Hypothalamus (tissue), 51 donors: ENCODE measurements at regions not wholly inside any gene's neighbourhood (a gene's known extent, or its start where the extent isn't known, plus 50 kb on each side); places are given as distances from the start of the nearest gene placed in this dataset.

ENCODE experiments used
- DNase-seq, 51 donors: peaks; one replicate each; lab custom pipeline; 2025; lab: John Stamatoyannopoulos, UW

DNA sequence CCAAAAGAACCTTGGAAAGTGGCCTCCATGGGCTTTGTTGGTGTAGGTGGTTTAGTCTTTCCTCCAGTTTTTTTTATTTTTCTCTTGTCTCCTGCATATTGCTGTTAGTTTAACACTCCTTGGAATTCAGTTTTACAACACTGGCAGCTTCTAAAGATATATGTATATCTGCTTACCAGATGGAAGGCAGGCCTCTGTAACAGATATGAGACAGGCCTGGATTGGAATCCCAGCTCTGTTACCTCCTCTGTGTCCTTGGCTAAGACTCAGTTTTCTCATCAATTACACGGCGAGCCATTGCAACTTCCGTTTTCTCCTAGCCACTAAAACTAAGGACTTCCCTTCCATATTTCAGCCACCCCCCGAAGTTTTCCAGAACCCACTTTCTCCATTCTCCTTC is 133.4 kb upstream of the SMAD1 start:
- DNase-seq, result no peak

DNA sequence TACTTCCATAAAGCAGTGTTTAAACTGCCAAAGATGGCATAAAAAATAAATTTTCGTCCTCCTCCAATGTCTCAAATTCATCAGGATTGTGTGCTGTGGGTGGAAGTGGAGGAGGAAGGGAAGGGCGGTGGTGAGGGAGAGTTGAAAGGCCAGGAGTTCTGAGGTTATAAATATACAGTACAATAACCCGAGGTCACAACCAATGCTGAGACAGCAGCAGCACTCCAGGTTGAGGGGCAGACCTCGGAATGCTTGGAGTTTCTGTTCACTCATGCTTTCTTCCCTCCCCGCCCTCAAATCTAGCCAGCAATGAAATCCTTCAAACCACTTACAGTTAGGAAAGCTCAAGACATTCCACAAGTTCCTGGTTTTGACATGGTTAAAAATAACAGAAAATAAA is 134.0 kb upstream of the SMAD1 start:
- no peak for DNase-seq

DNA sequence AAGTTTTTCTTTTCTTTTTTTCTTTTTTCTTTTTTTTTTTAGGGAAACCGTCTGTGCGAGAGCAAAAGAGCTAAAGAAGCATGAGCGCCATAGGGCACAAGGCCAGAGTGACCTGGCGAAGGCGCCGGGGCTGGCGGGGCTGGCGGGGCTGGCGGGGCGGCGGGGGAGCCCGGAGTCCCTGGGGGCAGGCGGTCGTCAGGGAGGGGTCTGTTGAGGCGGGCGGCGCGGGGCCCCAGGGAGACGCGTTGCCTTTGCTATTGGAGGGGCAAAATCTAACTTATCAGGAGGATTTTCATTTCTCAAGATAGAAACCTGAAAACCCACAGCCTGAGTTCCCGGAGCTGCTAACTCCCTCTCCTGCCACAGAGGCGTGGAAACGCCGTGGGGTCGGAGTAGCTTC is 135.6 kb upstream of the SMAD1 start:
- no peak for DNase-seq

DNA sequence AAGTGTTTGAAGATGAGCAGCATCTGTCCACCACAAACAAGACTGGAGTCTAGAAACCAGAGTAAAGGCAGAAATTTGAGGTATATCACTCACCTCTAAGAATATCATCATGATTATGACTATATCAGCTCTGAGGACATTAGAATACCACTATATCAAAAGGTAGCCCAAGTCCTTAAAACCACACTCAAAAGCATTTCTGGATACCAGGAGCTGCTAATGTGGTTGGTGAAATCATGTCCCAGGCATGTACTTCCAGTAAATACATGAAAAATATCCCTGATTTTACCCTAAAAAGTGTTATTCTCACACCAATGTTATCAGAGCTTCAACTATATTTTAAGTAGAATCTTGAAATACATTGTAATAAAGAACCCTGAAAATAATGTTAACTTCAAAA is 136.3 kb upstream of the SMAD1 start:
- no peak for DNase-seq

DNA sequence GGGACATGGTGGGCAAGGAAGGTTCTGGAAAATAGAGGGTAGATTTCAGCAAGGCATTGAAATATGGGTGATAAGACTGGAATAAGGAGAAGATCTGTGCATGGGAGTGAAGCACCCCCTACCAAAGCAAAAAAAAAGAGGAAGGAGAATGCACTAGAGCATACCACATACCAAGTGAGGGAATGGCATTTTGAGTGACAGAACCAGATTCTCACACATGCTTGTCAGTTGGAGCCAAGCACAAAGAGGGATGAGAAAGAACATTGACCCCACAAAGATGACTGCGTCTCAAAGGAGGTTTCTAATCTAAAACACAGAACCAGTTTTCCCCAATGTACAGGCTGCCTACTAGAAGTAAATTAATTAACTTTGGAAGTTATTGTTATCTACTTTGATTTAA is 140.3 kb upstream of the SMAD1 start:
- DNase-seq, result no peak

DNA sequence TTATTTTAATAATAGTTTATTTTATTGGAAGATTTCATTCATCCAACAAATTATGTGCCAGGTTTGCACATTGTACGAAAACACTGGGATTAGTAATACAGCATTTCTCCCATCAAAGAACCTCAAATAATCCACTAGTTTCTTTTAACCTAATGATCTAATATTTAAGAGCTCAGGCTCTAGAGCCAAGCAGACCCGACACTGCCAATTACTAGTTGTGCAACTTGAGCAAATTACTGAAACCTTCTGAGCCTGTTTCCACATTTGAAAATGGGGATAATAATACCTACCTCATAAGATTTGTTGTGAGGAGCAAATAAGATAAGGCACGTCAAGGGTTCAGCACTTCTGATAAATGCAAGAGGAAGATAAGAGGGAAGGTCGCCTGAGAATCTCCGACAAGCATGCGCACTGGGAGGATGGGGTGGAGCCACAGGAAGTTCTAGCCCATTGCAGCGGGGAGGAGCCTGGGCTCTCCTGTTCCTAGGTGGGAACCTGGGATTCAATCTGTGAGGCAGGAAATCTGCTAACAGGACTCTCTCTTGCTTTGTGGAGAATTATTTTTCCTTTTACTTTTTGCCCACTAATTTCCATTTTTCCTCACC is 141.5 kb upstream of the SMAD1 start:
- DNase-seq, result no peak

DNA sequence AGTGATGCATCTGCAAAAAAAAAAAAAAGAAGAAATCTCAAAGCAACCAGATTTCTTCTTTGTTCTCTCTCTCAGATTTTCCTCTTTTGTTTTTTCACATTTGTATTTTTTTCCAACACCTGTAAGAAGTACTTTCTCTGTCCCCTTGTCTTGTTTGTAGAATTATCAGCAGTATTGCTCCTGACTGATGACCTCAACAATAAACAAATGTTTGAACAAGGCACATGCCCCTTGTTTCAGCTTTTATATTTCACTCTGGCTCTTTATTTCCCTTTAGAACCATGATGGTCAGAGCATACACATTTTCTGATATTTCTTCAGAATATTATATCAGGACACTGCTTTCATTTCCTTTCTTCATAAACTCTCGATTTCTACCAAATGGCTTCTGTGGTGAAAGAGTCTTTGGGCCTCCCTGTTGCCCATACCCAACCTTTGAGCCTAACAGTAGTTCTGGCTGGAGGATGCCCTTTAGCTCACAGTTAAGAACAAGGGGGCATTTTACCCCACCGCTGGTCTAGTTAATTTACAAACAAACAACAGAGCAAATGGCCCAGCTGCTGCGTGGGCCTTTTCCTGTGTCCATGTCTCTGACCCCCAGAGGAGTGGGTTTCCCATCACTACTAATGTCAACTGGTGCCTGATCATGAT is 142.5 kb upstream of the SMAD1 start:
- no peak for DNase-seq

DNA sequence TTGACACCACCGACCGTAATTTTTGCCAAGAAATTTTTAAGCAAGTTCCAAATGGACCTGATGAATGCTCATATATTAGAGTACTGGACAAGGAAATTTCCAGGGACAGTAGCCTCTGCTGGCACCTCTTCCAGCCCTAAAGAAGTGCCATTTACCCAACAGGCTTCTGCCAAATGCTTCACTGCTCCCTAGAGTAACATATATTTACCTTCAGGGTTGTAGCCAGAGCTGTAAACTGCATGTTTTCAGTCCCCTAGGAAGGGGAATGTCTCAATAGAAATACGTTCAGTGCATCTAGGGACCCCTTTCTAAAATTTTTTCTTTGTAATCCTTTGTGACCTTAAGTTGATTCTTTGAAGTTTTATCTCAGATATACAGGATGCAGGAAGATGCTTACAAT is 143.1 kb upstream of the SMAD1 start:
- DNase-seq, result no peak

DNA sequence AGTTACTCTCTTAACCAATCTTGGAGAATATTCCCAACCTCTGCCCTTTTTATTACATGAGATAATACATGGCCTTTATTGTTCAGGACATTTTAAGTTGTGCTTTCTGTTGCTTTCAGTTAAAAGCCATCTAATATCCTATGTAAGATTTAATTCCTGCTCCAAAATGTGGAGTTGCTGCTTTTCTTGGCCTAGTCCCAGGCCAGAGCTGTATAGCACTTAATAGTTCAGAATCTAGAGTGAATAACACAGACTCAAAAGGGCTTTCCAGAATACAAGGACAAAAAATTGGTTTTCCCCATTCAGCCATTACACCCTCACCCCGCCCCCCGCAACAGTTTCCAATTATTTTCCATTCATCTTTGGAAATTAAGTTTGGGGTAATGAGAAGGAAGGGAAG is 144.3 kb upstream of the SMAD1 start:
- no peak for DNase-seq

DNA sequence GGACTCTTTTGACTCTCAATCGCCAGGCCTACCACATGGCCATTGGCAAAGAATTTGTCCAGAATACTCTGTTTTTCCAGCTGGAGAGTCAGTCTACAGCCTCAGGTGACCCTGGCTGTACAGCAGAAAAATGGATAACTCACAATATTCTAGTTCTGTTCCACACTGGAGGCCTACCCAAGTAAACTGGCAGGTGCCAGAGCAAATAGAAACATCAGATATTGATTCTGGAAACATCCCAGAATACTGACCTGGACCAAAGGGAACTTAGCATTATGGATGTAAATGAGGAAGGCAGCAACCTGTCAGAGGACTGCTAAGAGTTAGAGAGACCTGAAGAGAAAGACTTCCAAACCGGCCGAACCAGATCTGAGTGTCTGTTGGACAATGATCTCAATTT is 147.9 kb upstream of the SMAD1 start:
- DNase-seq, result no peak

DNA sequence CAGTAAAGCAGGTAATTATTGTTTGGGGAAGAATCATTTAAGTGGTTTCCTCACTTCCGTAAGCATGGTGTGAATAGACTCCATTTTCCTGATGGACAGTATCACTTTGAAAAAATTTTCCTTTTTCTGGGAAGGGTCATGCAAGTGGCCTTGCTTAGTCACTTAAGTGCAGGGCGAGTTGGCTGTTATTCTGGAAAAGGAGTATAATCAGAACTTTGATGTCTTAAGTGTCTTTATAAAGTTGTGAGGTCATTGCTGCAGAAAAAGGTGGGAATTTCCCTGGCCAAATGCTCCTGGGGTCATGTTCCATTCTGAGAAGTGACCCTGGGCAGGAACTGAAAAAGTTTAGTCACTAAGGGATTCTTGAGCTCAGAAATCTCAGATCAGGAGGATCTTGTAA is 146.1 kb upstream of the OTUD4 start:
- DNase-seq, result no peak

DNA sequence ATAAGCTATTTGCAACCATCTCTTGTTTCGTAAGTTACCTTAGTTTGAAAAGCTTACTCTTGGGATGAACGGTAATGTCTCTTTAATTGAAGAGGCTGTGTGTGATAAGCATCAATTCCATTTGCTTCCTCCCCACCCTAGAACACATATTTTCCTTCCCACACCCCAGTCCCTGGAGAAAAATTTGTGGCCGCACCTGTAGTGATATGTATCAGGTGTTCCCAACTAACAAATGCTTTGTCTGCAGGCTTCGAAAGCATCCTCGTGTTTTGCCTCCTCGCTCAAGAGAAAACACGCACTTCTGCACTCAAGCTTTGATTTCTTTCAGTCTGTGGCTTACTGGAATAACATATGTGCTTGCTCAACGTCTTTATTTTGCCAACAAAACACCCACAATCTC is 143.8 kb upstream of the OTUD4 start:
- DNase-seq, result no peak

DNA sequence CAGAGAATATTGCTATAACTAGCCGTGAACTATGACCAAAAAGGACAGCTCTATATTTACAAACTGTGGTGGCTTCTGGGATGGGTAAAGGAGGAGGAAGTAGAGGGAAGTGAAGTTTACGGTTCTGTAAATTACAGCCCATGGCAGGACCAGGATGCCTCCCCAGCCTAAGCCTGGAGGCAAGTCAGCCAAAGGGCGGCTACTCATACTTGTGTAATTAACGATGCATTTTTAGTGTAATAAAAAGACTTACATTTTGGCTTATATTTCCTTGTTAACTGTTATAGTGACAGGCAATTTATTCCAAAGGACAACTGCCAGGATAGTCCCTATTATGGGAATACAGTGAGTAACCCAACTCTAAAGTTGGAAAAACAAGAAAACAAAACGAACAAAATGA is 139.9 kb upstream of the OTUD4 start:
- no peak for DNase-seq

DNA sequence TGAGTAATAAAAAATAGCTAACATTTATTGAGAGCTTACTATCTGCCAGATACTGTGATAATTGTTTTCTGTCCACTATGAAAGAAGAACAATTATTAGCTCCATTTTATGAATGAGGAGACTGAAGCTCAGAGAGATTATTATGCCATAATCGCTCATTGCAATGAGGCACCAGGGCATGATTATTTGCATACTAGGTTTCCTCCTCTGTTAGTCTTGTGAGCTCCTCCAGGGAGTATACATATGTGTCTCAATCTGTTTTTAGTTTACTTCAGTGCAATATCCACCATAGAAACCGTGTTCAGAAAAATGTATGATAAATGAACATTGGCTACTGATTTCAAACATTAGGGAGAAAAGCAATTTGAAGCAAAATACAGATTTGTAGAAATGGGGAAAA is 139.4 kb upstream of the OTUD4 start:
- DNase-seq, result no peak

DNA sequence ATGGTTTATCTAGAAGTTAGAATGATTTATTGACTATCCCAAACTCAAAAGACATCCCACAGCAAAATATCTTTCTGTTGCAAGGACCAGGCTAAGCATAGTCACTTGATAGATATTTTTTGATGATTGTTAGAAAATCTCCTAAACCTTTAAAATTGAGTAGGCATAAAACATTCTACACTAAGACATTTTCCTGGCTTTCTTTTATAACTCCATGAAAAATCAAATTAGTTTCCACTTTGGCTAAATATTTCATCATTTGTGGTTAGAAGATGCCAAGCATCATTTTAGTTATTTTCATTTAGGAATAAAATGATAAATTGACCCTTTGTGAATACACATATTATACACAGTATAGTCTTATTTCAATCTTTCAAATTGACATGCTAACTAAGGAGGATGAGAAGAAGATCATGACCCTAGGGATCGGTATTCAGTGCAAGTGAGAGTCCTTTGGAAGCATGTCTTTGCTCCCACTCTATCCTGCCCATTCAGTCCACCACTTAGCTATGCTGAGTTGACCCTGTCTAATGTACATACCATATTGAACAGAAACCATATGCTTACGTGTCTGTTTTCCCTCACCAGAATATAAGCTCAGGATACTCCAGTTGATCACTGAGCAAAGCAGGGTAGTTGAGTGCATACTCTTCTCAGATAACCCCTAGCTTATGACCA is 136.6 kb upstream of the OTUD4 start:
- no peak for DNase-seq

DNA sequence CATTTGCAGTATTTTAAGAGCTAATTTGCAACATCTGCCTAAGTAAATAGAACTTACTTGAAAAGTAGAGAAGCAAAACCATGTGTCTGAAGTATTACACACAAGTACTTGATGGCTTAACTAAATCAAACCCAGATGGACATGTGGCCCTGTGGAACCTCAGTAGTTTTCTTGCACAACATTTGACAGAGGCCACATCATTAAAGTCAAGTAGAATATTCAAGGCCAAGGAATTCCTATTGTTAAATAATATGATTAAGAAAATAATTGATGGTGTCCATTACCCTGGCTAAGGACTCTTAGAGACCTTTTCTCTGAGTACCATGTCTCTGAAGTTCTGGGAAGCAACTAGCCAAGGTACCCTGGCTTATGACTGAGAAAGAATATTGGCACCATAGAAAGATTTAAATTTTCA is 135.4 kb upstream of the OTUD4 start:
- no peak for DNase-seq

DNA sequence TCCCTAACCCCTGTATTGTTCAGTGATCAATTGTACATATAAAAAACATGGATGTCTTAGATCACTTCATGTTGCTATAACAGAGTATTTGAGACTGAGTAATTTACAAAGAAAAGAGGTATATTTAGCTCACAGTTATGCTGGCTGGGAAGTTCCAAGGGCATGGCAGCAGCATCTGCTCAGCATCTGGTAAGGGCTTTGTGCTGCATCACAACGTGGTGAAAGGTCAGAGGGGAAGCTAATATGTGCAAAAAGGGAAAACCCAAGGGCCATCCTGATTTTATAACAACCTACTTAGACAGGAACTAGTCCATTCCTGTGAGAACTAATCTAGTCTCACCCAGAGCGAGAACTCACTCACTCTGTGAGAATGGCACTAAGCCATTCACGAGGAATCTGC is 128.2 kb upstream of the OTUD4 start:
- no peak for DNase-seq

DNA sequence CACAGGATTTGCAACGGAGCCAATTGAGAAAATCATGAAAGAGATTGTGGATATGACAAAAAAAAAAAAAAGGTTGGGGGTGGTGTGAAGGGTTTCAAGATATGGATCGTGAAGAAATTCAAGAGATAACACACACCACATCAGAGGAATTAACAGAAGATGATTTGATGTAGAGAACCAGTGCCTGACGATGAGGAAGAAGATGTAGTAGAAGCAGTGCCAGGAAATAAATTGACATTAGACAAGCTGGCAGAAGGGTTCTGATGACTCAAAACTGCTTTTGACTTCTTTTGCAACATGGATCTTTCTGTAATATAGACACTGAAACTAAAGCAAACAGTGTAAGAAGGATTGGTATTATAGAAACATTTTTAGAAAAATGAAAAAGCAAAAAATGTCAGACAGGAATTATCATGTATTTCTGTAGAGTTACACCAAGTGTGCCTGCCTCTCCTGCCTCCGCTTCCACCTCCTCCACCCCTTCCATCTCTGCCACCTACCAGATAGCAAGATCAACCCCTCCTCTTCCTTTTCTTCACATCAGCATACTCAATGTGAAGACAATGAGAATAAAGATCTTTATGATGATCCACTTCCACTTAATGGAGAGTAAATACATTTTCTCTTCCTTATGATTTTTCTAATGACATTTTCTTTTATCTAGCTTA is 127.5 kb upstream of the OTUD4 start:
- DNase-seq, result no peak

DNA sequence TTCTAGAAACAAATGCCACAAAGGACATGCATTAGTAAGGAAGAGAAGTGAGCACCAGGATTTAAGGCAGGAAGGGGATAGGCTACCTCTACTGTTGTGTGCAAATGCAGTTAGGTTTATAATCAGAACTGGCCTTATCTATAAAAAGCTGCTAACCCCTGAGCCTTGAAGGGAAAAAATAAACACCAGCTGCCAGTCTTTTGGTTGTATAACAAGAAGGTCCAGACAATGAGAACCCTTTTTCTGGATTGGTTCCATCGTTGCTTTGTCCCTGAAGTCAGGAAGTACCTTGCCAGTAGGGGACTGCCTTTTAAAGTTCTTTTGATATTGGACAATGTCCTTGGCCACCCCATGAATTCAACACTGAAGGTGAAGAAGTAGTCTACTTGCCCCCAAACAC is 126.7 kb upstream of the OTUD4 start:
- DNase-seq, result no peak

DNA sequence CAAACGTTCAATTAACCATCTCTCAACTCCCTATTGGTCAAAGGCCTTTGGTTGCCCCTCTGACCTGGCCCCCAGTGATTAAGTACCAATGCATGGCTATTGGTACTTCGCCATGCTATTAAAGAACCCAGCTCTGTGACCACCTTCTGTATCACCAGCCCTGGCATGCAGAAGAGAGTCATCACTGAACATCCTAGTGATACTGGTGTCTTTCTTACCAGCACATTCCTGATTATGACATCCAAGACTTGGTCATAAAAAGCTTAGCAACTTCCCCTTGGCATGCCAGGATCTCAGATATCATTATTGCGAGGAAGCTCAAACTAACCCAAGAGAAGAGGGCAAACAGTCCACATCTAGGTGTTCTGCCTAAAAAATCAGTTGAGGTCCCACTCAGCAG is 122.3 kb upstream of the OTUD4 start:
- DNase-seq, result no peak

DNA sequence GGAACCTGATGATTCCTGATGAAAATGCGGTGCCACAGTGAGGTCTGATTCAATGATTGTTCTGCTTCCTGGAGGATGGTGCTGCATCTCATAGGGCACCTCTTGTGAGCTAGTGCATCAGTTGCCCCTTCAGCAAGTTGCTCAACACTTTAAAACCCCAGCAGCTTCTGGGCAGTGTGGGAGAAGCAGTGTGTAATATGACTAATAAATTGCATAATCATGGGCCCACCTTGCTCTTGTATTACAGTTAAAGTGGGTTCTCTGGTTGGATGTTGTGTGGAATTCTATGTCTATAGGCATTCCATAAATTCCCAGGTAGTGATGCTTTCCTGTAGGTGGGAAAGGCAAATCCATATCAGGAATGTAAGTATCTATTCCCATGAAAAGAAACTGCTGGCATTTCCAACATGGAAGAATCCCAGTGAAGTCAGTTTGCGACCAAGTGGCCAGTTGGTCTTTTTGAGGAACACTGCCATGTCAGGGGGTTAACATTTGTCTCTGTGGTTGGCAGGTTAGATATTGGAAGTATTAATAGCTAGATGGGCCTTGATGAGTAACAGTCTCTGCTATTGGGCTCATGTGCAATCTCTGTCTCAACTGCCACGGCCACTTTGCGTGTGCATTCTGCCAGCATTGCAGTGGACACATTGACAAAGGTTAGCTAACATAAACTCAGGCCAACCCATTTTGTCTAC is 121.1 kb upstream of the OTUD4 start:
- DNase-seq, result no peak
